ENCODE measurements at regions not wholly inside any gene's neighbourhood (a gene's known extent, or its start where the extent isn't known, plus 50 kb on each side); places are given as distances from the start of the nearest gene placed in this dataset.

- DNase-seq = no peak
- no peak for TF ChIP-seq CTCF (IDR thresholded peaks at IDR 0.05; ENCODE audit: low read depth, low read length)
- Histone ChIP-seq H3K9me3 (no peaks in the 10 kb centered on the region), H3K4me1 (no peaks in the 10 kb centered on the region), H3K27me3 (no peaks in the 10 kb centered on the region), H3K36me3 (no peaks in the 10 kb centered on the region), H3K4me3 (ENCODE audit: low read depth, low read length) (no peak overlapping the region)
These were observed 298.4 kb downstream of the XPNPEP1 start for GRCh38 chr10:109624939-109625338.

GRCh38 chr10:109622566-109622965, 300.7 kb downstream of the XPNPEP1 start:
- no peaks in the 10 kb centered on the region for H3K4me1 ChIP-seq
- no peaks in the 10 kb centered on the region for H3K9me3 ChIP-seq
- no peak for TF ChIP-seq CTCF (IDR thresholded peaks at IDR 0.05; ENCODE audit: low read depth, low read length)
- no peak overlapping the region for H3K4me3 ChIP-seq (ENCODE audit: low read depth, low read length)
- no peaks in the 10 kb centered on the region for H3K36me3 ChIP-seq
- no peak for DNase-seq
- H3K27me3 ChIP-seq = no peaks in the 10 kb centered on the region

GRCh38 chr10:109620396-109620795, 302.9 kb downstream of the XPNPEP1 start:
- Histone ChIP-seq H3K9me3 (no peaks in the 10 kb centered on the region), H3K36me3 (no peaks in the 10 kb centered on the region), H3K4me3 (ENCODE audit: low read depth, low read length) (no peak overlapping the region), H3K4me1 (no peaks in the 10 kb centered on the region), H3K27me3 (no peaks in the 10 kb centered on the region)
- no peak for DNase-seq
- TF ChIP-seq CTCF (IDR thresholded peaks at IDR 0.05; ENCODE audit: low read depth, low read length) = no peak

GRCh38 chr10:109619914-109620313, 303.4 kb downstream of the XPNPEP1 start:
- Histone ChIP-seq H3K36me3 (no peaks in the 10 kb centered on the region), H3K9me3 (no peaks in the 10 kb centered on the region), H3K4me1 (no peaks in the 10 kb centered on the region), H3K4me3 (ENCODE audit: low read depth, low read length) (no peak overlapping the region), H3K27me3 (no peaks in the 10 kb centered on the region)
- no peak for TF ChIP-seq CTCF (IDR thresholded peaks at IDR 0.05; ENCODE audit: low read depth, low read length)
- no peak for DNase-seq

- TF ChIP-seq CTCF (IDR thresholded peaks at IDR 0.05; ENCODE audit: low read depth, low read length) = no peak
- no peaks in the 10 kb centered on the region for H3K4me1 ChIP-seq
- no peaks in the 10 kb centered on the region for H3K9me3 ChIP-seq
- no peak for DNase-seq
- no peak overlapping the region for H3K4me3 ChIP-seq (ENCODE audit: low read depth, low read length)
- H3K27me3 ChIP-seq = no peaks in the 10 kb centered on the region
- no peaks in the 10 kb centered on the region for H3K36me3 ChIP-seq
These were observed 304.6 kb downstream of the XPNPEP1 start for GRCh38 chr10:109618748-109619147.

- H3K27me3 ChIP-seq = no peaks in the 10 kb centered on the region
- DNase-seq = no peak
- H3K4me1 ChIP-seq = no peaks in the 10 kb centered on the region
- no peaks in the 10 kb centered on the region for H3K36me3 ChIP-seq
- no peaks in the 10 kb centered on the region for H3K9me3 ChIP-seq
- no peak for TF ChIP-seq CTCF (IDR thresholded peaks at IDR 0.05; ENCODE audit: low read depth, low read length)
- H3K4me3 ChIP-seq (ENCODE audit: low read depth, low read length) = no peak overlapping the region
These were observed 305.0 kb downstream of the XPNPEP1 start for GRCh38 chr10:109618301-109618700.
